Stimulated activated CD8-positive, alpha-beta memory T cell treated with anti-CD3 and anti-CD28 coated beads, Interleukin-4, amount 100 ng/mL, for 48 hours (primary cell): ENCODE measurements at regions not wholly inside any gene's neighbourhood (a gene's known extent, or its start where the extent isn't known, plus 50 kb on each side); places are given as distances from the start of the nearest gene placed in this dataset.

Source experiments
- DNase-seq: peaks from one replicate; pipeline ENCODE4 v3.0.0-alpha.2; 2020

- DNase-seq: no peak
Measured at GRCh38 chr3:95044101-95044500, 981.2 kb downstream of the NSUN3 start.

DNA sequence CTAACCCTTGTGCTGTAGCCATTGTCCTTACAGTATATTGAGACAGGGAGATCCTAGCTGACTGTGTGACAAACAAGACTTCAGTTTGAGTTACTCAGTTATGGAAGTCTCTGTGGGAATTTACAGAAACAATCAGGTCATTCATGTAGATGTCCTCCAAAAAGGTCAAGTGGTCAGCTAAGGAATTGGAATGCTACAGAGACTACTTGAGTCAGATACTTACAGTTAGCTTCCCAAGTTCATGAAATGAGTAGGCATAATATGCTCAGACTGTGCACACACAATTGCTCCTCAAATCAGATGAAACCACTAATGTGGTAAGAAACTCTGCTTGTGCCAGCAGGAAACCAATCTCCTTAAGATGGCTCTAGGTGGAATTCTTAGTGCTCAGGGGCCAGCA, 985.7 kb downstream of the NSUN3 start:
- no peak for DNase-seq

DNA sequence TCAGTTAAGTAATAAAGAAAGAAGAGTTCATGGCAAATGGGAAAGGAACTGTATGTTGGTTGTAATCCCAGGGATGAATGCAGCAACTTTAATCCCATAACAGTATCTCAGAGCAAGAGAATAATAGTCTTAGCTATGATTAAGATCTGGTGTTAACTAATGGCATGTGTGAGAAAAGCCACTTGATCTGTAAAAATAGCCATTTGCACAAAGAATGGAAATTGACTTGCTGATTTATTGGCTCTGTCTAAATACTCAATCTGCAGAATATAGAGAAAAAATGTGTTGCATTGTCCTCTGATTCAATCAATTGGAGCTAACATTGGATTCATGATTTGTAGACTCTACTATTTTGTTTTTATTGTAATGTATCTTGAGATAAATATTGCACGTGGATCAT, 987.0 kb downstream of the NSUN3 start:
- DNase-seq: no peak

GRCh38 chr3:95055288-95055687, 992.4 kb downstream of the NSUN3 start:
- DNase-seq: no peak

DNA sequence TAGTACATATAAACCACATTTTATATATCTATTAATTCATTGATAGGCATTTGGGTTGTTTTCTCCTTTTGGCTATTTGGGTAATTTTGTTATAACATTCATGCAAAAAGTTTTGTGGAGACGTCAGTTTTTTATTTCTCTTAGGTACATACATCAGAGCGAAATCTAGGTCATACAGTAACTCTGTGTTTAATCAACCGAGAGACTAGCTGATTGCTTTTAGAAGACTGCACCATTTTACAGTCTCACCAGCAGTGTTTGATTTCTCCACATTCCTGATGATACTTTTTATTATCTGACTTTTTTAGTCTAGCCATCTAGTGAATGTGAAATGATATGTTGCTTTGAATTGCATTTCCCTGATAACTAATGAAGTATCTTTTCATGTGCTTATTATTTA, 1019.3 kb downstream of the NSUN3 start:
- no peak for DNase-seq

DNA sequence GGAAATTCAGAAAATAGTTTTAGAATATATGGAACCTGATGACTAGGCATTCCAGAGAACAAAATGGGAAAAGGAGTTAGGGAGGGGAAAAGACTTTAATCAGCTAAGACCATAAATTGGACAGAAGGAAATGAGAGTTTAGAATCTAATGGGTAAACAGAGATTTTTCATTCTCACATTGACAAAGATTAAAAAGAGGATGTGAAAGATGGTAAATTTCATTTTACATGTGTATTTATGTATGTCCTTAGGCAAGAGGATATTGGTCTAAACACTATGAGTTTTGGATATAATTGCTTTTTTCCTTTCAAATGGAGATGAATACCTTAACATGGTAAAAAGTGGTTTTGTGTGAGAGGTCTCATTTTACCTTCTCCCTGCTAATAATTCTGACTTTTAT, 1021.9 kb downstream of the NSUN3 start:
- DNase-seq: no peak

GRCh38 chr3:95088464-95088863, 1025.6 kb downstream of the NSUN3 start:
- no peak for DNase-seq

DNA sequence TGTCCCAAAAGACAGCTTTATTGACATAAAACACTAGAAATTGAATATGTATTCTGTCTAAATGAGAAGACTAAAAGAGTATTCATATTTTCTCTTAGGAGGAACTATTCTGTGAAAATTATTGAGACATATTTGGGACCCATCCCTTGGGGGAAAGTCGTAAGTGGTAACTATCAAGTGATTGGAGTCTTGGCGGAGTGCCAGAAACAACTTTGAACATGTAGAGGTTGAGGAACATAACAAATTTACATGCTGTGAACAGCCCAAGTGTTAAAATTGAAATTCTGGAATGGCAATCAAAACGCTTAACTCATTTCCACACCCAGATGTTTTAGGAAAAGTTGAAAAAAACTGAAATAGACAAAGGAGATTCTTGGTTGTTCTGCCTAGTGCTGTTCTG, 1034.6 kb downstream of the NSUN3 start:
- DNase-seq: no peak

GRCh38 chr3:95120921-95121320, 1058.1 kb downstream of the NSUN3 start:
- no peak for DNase-seq

DNA sequence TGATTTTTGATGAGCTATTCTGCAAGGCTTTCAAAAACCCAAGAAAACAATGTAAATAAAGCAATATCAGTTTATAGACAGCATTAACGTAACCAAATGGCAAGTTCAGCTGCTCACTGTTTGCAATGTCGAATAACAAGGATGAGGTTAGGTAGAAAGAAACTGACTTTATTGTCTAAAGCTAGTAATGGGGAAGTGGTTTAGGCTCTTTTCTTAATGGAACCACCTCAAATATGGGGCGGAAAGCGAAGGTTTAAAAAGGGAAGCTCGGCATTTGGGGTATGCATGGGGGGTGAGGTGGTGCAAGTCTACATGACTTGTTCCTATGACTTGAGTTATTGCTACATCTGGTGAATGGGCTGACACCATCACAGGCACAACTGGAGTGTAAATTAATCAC, 1060.2 kb downstream of the NSUN3 start:
- DNase-seq: no peak

DNA sequence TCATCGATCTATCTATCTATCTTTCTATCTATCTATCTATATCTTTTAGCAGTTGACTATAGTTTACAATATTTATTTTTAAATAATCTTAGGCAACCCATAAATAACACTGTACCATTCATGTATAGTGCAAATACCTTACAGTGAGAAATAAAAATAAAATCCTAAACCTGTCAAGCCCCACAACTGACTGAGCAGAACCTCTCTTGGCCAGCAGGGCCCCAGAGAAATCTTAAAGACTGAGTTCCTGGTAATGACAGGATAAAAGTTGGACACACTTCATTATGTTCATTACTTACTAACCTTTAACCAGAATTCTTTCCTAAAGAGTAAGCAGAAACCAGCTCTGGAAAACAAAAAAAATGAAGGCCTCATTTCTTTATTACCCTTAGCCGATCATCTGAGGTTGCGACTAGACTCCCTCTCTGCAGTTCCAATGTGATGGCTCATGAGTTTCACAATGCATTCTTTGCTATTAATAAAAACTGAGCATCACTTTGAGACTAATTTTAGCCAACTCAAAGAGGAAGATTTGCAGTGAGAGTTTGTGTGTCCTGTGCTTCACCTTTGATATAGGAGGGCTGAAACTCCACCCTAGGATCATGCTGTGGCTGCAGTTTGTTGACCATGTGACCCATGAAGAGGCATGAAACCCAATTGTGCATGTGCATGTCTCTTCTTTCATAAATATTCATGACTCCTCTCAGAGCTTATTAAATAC, 1072.0 kb downstream of the NSUN3 start:
- no peak for DNase-seq

DNA sequence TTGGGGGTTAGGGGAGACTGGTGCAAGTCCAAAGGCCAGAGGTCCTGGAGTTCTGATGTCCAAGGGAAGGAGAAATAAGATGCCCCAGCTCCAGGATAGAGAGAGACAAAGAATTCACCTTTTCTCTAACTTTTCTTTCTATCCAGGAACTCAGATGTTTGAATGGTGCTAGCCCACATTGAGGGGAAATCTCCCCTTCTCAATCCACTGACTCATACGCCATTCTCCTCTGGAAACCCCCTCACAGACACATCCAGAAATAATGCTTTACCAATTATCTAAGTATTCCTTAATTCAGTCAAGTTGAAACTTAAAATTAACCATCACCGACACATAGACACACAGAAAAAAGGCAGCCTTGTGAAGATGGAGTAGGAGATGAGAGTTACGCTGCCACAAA, 1085.2 kb downstream of the NSUN3 start:
- no peak for DNase-seq

- DNase-seq: no peak
Measured at GRCh38 chr3:95151590-95151989, 1088.7 kb downstream of the NSUN3 start.

- no peak for DNase-seq
Measured at GRCh38 chr3:95154766-95155165, 1091.9 kb downstream of the NSUN3 start.

DNA sequence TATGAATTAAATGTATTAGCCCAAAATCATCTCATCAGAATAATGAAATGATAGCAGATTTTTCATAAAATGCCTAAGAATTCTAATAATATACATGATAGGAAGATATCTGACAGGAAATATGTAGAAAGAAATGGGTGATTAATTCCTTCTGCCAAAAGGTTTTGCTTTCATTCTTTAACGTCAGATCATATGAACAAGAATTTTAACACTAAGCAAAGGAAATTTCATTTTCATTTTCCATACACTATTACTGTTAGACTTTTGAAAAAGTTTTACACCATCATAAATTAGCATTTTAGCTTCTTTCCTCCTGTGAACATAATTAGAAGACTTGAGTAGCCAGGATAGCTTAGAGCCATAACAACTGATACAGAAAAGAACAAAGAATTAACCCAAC, 1099.9 kb downstream of the NSUN3 start:
- no peak for DNase-seq

DNA sequence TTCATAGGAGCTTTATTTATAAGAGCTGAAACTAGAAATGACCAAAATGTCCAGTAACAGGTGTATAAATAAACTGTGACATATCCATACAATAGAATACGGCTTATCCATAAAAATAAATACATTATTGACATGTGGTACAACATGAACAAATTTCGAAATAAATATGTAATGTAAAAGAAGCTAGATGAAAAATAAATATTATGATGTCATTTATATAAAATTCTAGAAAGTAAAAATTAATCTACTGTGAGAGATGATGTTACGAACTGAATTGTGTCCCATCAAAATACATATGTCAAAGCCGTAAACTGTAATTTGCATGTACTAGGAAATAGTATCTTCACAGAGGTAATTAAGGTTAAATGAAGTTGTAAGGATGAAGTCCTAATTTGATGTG, 1104.9 kb downstream of the NSUN3 start:
- no peak for DNase-seq

DNA sequence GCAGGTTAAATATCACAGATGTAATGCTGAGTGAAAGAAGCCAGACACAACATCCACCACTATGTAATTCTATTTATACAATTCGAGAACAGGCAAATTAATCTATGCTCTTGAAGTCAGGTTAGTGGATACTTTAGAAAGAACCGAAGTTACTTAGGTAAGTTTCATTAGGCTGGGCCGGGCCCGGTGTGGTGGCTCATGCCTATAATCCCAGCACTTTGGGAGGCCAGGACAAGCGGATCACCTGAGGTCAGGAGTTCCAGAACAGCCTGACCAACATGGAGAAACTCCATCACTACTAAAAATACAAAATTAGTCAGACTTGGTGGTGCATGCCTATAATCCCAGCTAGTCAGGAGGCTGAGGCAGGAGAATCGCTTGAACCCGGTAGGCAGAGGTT, 1105.7 kb downstream of the NSUN3 start:
- no peak for DNase-seq

DNA sequence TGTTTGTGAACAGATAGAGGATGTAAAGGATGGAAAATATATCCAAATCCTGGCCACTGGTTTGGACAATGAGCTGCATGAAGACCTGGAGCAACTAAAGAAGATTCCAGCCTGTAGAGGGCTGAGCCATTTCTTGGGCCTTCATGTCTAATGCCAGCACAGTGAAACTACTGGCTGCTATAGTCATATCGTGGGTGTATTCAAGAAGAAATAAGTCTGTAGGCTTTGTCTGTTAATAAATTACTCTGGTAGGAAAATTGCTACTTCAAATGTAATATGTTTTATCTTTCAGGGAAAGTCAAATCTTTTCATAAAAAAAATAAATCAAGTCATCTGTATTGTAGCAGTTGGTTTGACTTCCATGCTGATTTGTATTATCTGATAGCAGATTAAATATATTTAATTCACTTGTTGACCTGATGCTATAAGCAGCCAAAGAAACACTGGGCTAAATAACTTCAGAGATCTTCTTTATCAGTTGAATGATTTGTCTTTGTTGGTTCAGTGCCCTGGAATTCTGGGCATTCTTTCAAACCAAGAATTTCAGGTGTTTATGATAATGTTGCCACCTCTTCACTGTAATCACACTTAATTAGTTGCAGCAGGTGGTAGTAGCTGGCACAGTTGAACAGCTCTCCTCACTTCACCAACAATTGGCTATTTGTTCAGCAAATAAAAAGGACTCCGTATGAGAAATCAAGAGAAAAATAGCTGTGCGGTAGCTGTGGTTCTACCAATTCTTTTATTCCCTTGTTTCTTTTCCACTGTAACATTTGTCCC, 1109.5 kb downstream of the NSUN3 start:
- no peak for DNase-seq

GRCh38 chr3:95177096-95177495, 1114.2 kb downstream of the NSUN3 start:
- no peak for DNase-seq

- DNase-seq: no peak
Measured at GRCh38 chr3:95184038-95184437, 1121.2 kb downstream of the NSUN3 start.

DNA sequence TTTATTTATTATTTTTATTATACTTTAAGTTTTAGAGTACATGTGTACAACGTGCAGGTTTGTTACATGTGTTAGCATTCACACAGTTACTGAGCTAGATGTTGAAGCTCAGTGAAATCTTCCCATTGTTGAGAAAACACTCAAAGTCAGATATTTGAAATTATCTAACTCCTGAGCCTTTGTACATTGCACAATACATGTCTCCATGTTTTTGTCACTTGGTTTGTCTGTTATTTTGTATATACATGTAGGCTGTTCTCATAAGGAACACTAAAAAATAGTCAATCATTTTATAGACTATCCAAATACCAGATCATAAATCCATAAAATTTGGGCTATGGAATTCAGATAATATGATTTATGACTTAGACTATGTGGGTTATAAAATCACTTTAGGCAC, 1126.5 kb downstream of the NSUN3 start:
- DNase-seq: no peak

- no peak for DNase-seq
Measured at GRCh38 chr3:95197661-95198060, 1134.8 kb downstream of the NSUN3 start.

- no peak for DNase-seq
Measured at GRCh38 chr3:95200384-95200783, 1137.5 kb downstream of the NSUN3 start.

DNA sequence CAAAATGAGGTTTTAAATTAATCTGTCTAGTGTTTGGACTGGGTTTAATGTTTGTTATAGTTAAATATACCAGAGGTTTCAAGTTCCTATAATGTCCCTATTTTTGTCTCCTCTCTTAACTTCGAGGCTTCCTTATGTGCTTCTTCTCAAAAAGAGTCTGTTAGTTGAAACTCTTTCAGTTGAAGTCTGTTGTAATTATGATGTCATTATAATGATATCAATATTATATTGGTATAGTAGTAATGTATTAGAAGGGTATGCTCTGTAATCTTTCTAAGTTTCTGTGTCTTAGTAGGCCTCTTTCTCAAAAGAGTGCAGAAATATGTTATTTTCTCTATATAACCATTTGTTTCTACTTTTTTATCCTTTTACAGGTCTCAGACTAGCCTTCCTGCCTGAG, 1148.0 kb downstream of the NSUN3 start:
- DNase-seq: no peak

DNA sequence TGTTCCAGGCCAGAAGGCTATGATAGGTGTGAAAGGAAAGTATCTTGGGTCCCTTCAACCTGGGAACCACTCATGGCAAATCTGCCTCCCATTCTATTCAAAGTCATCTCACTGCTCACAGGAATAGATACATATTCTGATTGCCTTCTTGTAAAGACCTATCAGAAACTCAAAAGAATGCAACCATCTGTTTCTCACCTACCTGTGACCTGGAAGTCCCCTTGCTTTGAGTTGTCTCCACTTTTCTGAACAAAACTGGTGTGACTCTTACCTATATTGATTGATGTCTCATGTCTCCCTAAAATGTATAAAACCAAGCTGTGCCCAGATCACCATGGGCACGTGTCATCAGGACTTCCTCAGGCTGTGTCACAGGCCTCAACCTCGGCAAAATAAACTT, 1149.3 kb downstream of the NSUN3 start:
- no peak for DNase-seq
